Activated T-helper 2 cell treated with anti-CD3 and anti-CD28 coated beads, Interferon-gamma antibody, Interleukin-2, Interleukin-4, amounts not matched to agents 10 μg/mL and 5 μg/mL and 100 μg/mL, durations not matched to agents 14 hours and 24 hours and 36 hours (primary cell): ENCODE measurements at regions not wholly inside any gene's neighbourhood (a gene's known extent, or its start where the extent isn't known, plus 50 kb on each side); places are given as distances from the start of the nearest gene placed in this dataset.

Source experiments
- DNase-seq: peaks from one replicate; pipeline ENCODE4 v3.0.0; 2021; ENCODE audit warnings: low spot score
- H3K27ac Mint-ChIP-seq: one replicate; pipeline ENCODE4 v1.8.0; 2021; ENCODE audit warnings: mixed read lengths
- H3K27me3 Mint-ChIP-seq: one replicate; pipeline ENCODE4 v1.8.0; 2021; ENCODE audit warnings: low read depth, mixed read lengths
- H3K36me3 Mint-ChIP-seq: one replicate; pipeline ENCODE4 v1.8.0; 2021; ENCODE audit warnings: low read depth, mixed read lengths
- H3K4me1 Mint-ChIP-seq: one replicate; pipeline ENCODE4 v1.8.0; 2021; ENCODE audit warnings: low read depth, mixed read lengths
- H3K4me3 Mint-ChIP-seq: one replicate; pipeline ENCODE4 v1.8.0; 2021; ENCODE audit warnings: low read depth, mild to moderate bottlenecking, moderate library complexity, mixed read lengths
- H3K9me3 Mint-ChIP-seq: one replicate; pipeline ENCODE4 v1.8.0; 2021; ENCODE audit warnings: mixed read lengths
- intact Hi-C: fragments of 100-400 bp; cut with micrococcal nuclease; formaldehyde crosslinking; loops from one replicate; pipeline ENCODE4 v1.15.1; 2023

DNA sequence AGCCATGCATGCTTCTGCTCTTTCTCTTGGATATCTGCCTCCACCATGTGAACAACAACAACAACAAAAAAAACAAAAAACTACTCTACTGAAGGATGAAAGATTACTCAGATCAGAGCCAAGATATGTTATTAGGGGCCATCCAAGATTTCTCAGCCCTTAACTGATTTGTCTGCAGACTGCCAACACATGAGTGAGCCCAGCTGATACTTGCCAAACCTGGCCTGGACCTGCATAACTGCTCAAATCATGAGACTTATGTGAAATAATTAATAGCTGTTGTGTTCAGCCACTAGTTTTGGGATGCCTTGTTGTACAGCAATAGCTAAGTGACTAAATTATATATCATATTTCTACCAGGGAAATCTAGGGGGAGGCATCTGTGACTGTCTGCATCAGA is 334.5 kb upstream of the SORCS1 start:
- no peak overlapping the region for H3K27ac Mint-ChIP-seq
- intact Hi-C loops = no loop called here
- peaks cover 34% of the 10 kb centered on the region for H3K9me3 Mint-ChIP-seq
- H3K4me3 Mint-ChIP-seq = no peak overlapping the region
- no peaks in the 10 kb centered on the region for H3K36me3 Mint-ChIP-seq
- H3K27me3 Mint-ChIP-seq = no peaks in the 10 kb centered on the region
- no peak for DNase-seq
- H3K4me1 Mint-ChIP-seq = no peaks in the 10 kb centered on the region

DNA sequence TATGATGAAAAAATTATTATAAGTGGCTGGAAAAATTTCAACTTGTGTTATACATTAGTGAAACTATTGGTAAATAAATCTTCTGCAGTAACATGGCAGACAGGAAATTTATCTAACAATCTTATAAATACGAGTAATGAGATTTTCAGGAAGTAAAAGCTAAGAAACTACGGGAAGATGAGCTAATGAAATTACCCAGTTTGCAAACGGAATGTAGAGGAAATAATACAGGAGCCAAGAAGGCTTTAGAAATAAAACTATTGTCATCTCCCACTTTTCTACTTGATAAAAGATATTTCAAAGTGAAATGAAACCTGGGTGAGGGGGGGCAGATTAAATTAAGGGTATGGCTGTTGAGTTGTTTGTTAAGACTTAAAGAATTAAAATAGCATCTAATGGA is 332.5 kb upstream of the SORCS1 start:
- no peak for DNase-seq
- Mint-ChIP-seq H3K9me3 (peaks cover 43% of the 10 kb centered on the region), H3K27me3 (no peaks in the 10 kb centered on the region), H3K4me1 (no peaks in the 10 kb centered on the region), H3K4me3 (no peak overlapping the region), H3K36me3 (no peaks in the 10 kb centered on the region), H3K27ac (no peak overlapping the region)
- intact Hi-C loops = no loop called here

DNA sequence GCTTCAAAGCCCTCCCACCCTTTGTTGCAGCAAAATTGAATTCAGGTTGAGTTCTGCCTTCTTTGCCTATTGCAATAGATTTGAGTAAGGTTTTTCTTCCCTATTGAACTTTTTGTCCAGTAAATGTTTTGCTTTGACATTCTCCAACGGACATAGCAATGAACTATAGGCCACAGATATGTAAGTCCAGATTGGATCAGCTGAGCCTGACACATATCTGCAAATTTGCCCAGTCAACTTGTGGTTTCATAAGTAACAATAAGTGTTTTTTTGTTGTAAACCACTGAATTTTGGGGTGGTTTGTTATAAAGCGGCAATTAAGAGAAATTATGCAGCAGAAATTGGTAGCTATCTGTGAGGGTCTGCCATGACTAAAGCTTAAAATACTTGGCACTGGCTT is 332.1 kb upstream of the SORCS1 start:
- no peak overlapping the region for H3K27ac Mint-ChIP-seq
- intact Hi-C loops = no loop called here
- no peaks in the 10 kb centered on the region for H3K27me3 Mint-ChIP-seq
- no peaks in the 10 kb centered on the region for H3K4me1 Mint-ChIP-seq
- H3K9me3 Mint-ChIP-seq = peaks cover 41% of the 10 kb centered on the region
- DNase-seq = no peak
- no peaks in the 10 kb centered on the region for H3K36me3 Mint-ChIP-seq
- H3K4me3 Mint-ChIP-seq = no peak overlapping the region

DNA sequence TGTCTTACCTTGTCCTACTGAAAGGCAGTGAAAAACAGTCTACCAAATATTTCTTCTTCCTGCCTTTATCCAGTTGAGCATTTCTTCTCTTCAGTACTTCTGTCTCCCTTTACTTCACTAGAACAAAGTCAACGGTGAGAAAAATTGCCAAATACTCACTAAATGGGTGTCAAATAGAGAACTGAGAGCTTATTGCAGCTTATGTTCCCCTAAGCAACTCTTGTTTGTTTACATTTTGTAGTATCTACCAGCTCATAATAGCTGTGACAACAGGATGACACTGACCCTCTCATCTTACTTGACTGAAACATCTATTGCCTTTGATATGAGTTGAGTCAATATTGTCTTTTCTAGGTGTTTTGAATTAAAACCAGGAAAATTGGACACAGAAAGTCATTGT is 327.9 kb upstream of the SORCS1 start:
- H3K4me3 Mint-ChIP-seq = no peak overlapping the region
- H3K27ac Mint-ChIP-seq = no peak overlapping the region
- H3K9me3 Mint-ChIP-seq = peaks cover 36% of the 10 kb centered on the region
- no peaks in the 10 kb centered on the region for H3K27me3 Mint-ChIP-seq
- intact Hi-C loops = no loop called here
- H3K4me1 Mint-ChIP-seq = no peaks in the 10 kb centered on the region
- H3K36me3 Mint-ChIP-seq = no peaks in the 10 kb centered on the region
- DNase-seq = no peak

DNA sequence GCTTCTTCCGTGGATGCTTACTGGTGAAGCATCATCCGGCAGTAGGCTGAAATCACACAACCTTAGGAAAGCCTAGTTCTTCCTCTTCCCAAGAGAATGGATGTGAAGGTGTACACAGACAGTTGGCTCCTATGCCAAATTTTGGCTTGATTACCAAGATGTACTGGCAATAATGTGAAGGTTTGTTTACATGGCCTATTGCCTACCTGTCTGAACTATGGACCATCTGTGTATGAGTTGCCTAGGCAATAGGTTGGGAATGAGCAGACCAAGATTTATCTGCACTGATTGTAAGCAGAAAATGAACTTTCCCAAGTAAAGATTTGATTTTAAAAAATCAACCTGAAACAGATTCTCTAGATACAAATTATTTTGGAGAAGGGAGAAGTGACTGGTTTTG is 325.9 kb upstream of the SORCS1 start:
- intact Hi-C loops = no loop called here
- H3K9me3 Mint-ChIP-seq = peaks cover 32% of the 10 kb centered on the region
- H3K27ac Mint-ChIP-seq = no peak overlapping the region
- DNase-seq = no peak
- no peaks in the 10 kb centered on the region for H3K36me3 Mint-ChIP-seq
- no peaks in the 10 kb centered on the region for H3K27me3 Mint-ChIP-seq
- no peak overlapping the region for H3K4me3 Mint-ChIP-seq
- H3K4me1 Mint-ChIP-seq = no peaks in the 10 kb centered on the region

DNA sequence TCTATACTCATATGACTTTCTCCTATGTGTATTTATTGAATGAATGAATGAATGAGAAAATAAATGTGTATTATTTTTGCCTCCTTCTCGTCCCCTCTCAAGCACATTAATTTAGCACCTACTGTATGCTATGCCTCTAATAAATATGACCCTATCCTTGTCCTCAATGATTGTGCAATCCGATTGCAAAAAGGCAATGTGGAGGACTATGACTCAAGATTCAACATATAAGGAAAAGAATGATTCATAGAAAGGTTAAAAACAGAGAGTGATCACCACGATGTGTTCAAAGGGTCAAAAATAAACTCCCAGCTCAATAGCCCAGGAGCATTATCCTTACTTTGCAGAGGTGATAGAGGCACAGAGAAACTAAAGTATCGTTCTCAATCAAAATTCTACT is 322.8 kb upstream of the SORCS1 start:
- H3K27ac Mint-ChIP-seq = no peak overlapping the region
- no peaks in the 10 kb centered on the region for H3K36me3 Mint-ChIP-seq
- intact Hi-C loops = no loop called here
- H3K27me3 Mint-ChIP-seq = no peaks in the 10 kb centered on the region
- no peak for DNase-seq
- H3K9me3 Mint-ChIP-seq = peaks cover 27% of the 10 kb centered on the region
- H3K4me1 Mint-ChIP-seq = no peaks in the 10 kb centered on the region
- no peak overlapping the region for H3K4me3 Mint-ChIP-seq

DNA sequence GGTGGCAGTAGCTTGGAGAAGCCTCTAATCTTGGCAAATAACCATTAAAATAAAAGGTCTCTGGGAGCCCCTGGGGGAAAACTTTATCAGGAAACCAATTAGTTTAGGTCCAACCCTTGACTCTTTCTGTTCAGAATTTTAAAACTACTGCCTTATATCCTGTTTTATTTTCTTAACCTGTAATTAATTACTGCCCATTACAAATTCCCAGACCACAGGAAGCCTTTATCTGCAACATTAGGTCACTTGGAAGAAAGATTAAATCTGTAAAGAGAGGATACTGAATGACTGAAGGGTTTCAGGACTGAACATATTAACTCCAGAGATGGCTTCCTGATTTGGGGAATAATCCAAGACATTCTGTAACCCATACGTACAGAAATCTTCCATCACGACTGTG is 320.5 kb upstream of the SORCS1 start:
- DNase-seq = no peak
- no peaks in the 10 kb centered on the region for H3K36me3 Mint-ChIP-seq

DNA sequence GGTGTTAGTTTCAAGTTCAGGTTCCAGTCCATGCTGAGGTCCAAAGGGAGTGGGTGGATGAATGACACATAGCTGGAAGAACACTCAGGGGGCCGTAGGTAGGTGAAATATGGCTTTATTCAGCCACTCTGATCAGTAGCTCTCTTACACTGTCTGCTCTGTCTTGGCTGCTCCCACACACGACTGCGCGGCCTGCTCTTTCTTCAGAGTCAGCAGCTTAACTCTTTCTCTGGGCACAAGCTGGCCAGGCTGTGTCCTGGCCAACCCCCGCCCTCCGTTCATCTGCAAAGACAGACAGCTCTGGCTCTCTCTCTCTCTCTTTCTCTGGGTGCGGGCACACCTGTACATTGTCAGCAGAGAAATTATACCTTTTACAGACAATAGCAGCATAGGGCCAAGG is 317.4 kb upstream of the SORCS1 start:
- Mint-ChIP-seq H3K4me3 (no peak overlapping the region), H3K4me1 (no peaks in the 10 kb centered on the region), H3K27me3 (no peaks in the 10 kb centered on the region), H3K9me3 (peaks cover 19% of the 10 kb centered on the region), H3K36me3 (no peaks in the 10 kb centered on the region), H3K27ac (no peak overlapping the region)
- DNase-seq = no peak
- intact Hi-C loops = no loop called here

More for the DNA sequence above, 320.5 kb upstream of the SORCS1 start:
- Mint-ChIP-seq H3K27me3 (no peaks in the 10 kb centered on the region), H3K9me3 (peaks cover 30% of the 10 kb centered on the region), H3K4me3 (no peak overlapping the region), H3K27ac (no peak overlapping the region), H3K4me1 (no peaks in the 10 kb centered on the region)
- intact Hi-C loops = no loop called here

DNA sequence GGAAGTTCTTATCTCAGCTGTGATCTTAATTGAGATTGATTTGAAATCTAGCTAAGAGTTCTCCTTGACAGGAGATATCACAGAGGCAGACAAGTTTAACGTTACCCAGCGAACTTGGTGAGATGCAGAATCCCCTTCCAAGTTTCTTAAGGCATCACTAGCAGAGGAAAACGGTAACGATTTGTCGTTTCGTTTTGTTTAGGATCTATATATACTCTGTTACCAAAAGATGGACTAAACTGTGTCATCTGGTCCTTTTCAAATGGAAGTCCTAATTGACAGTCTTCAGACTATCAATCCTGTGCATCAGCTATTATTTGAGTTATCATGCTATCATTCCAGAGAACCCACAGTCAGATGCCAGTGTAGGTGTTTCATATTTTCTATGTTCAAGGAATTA is 316.7 kb upstream of the SORCS1 start:
- Mint-ChIP-seq H3K4me3 (no peak overlapping the region), H3K27me3 (no peaks in the 10 kb centered on the region), H3K4me1 (no peaks in the 10 kb centered on the region), H3K9me3 (peaks cover 19% of the 10 kb centered on the region), H3K27ac (no peak overlapping the region), H3K36me3 (no peaks in the 10 kb centered on the region)
- intact Hi-C loops = no loop called here
- no peak for DNase-seq

DNA sequence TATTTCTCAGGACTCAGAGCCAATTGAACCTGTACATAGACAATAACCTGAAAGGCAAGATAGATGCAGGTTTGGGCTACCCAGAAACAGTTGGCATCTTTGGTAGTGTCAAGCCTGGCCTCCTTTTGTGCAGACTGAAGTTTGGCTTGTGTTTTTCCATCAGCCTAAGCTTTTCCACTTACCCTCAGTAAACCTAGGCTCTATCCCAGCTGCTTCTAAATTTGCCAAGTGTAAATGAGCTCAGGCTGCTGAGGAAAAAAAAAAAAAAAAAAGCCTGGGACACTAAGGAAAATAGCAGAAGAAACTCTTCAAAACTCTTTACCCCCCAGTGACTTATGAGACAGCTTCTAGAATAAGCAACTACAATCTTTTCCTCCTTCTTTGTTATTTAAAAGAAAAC is 316.3 kb upstream of the SORCS1 start:
- Mint-ChIP-seq H3K36me3 (no peaks in the 10 kb centered on the region), H3K27me3 (no peaks in the 10 kb centered on the region), H3K4me1 (no peaks in the 10 kb centered on the region), H3K9me3 (peaks cover 19% of the 10 kb centered on the region), H3K4me3 (no peak overlapping the region), H3K27ac (no peak overlapping the region)
- DNase-seq = no peak
- intact Hi-C loops = no loop called here

DNA sequence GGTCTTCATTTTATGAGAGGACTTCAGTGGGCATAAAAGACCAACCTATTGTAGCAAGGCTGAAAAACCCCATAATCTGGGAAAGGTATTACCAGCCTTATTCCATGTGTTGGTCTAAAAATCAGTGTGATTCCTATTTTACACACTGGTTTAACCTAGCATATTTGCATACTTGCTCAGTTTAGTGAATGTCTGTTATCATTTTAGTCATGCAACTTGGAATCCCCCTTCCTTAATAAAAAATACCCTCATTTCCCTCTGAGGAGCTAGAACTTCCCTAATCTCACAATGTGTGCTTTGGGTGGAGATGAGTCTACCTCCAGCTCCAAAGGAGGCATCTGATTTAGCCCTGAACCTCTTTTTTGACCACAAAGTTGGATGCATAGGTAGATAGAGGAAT is 312.8 kb upstream of the SORCS1 start:
- Mint-ChIP-seq H3K27ac (no peak overlapping the region), H3K9me3 (peaks cover 8% of the 10 kb centered on the region), H3K4me1 (no peaks in the 10 kb centered on the region), H3K4me3 (no peak overlapping the region), H3K36me3 (no peaks in the 10 kb centered on the region), H3K27me3 (no peaks in the 10 kb centered on the region)
- no peak for DNase-seq
- intact Hi-C loops = no loop called here

DNA sequence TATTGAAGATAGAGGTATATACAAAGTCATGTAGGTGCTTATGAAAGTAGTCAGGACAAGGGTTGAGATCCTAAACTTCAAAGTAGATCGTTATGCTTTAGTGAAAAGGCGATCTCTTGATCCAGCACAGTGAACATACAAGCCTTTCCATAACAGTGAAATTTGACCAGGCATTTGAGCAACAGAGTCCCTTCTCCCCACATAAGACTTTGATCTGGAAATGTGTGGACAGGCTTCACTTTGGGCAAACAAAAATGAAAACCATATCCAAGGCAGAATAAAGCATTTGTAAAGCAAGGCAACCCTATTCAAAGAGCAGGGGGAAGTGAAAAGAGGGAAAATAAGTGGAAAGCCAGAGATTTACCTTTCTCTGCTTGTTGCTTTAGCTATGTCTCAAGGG is 311.9 kb upstream of the SORCS1 start:
- H3K4me1 Mint-ChIP-seq = no peaks in the 10 kb centered on the region
- no peak overlapping the region for H3K27ac Mint-ChIP-seq
- no peak overlapping the region for H3K4me3 Mint-ChIP-seq
- H3K9me3 Mint-ChIP-seq = peaks cover 11% of the 10 kb centered on the region
- no peaks in the 10 kb centered on the region for H3K27me3 Mint-ChIP-seq
- no peaks in the 10 kb centered on the region for H3K36me3 Mint-ChIP-seq
- no peak for DNase-seq
- intact Hi-C loops = no loop called here

DNA sequence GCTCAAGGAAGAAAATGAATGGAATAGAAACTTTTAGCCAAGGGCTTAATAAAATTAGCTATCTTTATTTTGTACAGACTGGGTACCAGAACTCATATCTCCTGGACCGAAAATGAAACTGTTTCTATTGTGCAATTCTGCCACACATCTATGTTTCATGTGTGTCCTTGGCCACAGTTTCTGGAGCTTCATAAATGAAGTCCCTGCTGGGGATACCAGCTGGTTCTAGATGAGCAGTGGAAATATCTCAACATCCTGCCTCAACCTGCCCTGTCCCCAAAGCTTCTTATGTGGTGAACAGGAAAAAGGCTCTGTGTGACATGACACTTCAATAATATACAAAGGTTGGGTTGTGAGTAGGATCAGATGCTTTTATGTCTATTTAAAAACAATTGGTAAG is 310.1 kb upstream of the SORCS1 start:
- no peak for DNase-seq
- no peaks in the 10 kb centered on the region for H3K36me3 Mint-ChIP-seq
- intact Hi-C loops = no loop called here
- no peak overlapping the region for H3K27ac Mint-ChIP-seq
- H3K9me3 Mint-ChIP-seq = peaks cover 20% of the 10 kb centered on the region
- H3K4me1 Mint-ChIP-seq = no peaks in the 10 kb centered on the region
- no peak overlapping the region for H3K4me3 Mint-ChIP-seq
- no peaks in the 10 kb centered on the region for H3K27me3 Mint-ChIP-seq

DNA sequence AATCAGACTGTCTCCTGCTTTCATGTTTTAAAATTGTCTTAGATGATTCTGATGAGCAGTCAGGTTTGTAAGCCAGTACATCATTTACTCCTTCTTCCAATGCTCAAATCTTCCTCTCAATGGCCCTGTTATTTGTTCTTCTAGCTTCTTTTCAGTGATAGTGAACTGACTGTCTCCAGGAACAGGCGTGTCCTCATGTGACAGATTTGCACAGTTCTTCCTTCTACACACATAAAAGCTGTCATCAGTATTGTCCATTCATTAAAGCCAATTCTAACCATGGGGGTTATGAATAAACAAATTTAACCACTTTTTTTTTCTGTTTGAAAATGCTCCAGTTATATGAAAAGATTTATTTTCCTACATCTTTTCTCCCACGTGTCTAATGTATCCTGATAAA is 308.7 kb upstream of the SORCS1 start:
- H3K36me3 Mint-ChIP-seq = no peaks in the 10 kb centered on the region
- no peak for DNase-seq
- peaks cover 20% of the 10 kb centered on the region for H3K9me3 Mint-ChIP-seq
- no peaks in the 10 kb centered on the region for H3K27me3 Mint-ChIP-seq
- intact Hi-C loops = no loop called here
- H3K4me3 Mint-ChIP-seq = no peak overlapping the region
- H3K4me1 Mint-ChIP-seq = no peaks in the 10 kb centered on the region
- H3K27ac Mint-ChIP-seq = no peak overlapping the region
